Upper lobe of left lung (tissue), 4 donors: ENCODE measurements at regions not wholly inside any gene's neighbourhood (a gene's known extent, or its start where the extent isn't known, plus 50 kb on each side); places are given as distances from the start of the nearest gene placed in this dataset.

ENCODE experiments used
- EP300 ChIP-seq, 4 donors: sonication (generic); formaldehyde crosslinking; IDR thresholded peaks; one replicate each; pipeline ENCODE4 v1.5.1; 2017; ENCODE audit warnings: antibody characterized with exemption in 4 of 4, control low read depth in 2 of 4
- POLR2A ChIP-seq, 4 donors: fragments of 450-650 bp; IDR thresholded peaks; one replicate each; pipeline ENCODE4 v1.5.1; 2016 to 2017; ENCODE audit warnings: antibody characterized with exemption in 4 of 4, mild to moderate bottlenecking in 2 of 4
- POLR2AphosphoS5 ChIP-seq, 2 donors: sonication (generic); formaldehyde crosslinking; IDR thresholded peaks; one replicate each; pipeline ENCODE4 v1.5.1; 2017; ENCODE audit warnings: antibody characterized with exemption in 2 of 2
- TF ChIP-seq, protein P1 (sequence below), 6 experiments: fragments of 450-650 bp in 4 of 6; fragments of 200-600 bp in 2 of 6; sonication (generic) in 2 of 6; IDR thresholded peaks; one replicate each; pipeline ENCODE4 v1.5.1; 2016 to 2019; ENCODE audit warnings: antibody characterized with exemption in 6 of 6

DNA sequence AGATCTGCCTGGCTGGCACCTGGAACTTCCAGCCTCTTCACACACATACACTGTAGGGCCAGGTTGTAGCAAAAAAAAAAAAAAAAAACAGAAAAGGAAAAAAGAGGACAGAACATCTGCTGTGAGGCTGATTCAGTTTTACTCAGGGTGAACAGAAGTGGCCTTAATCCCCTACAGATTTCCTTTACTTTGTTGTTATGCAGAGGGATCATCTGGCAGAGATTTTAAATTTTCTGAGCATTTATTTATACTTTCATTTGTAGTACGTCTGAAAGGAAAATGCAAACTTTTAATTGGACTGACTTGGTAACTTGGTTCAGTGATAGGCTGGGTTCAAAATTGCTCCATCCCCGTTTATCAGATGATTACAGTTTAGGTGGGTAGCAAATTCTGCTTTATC, 50.8 kb upstream of the PRICKLE1 start:
- no peak for TF ChIP-seq POLR2AphosphoS5 (IDR thresholded peaks at IDR 0.05)
- TF ChIP-seq, protein P1, sequence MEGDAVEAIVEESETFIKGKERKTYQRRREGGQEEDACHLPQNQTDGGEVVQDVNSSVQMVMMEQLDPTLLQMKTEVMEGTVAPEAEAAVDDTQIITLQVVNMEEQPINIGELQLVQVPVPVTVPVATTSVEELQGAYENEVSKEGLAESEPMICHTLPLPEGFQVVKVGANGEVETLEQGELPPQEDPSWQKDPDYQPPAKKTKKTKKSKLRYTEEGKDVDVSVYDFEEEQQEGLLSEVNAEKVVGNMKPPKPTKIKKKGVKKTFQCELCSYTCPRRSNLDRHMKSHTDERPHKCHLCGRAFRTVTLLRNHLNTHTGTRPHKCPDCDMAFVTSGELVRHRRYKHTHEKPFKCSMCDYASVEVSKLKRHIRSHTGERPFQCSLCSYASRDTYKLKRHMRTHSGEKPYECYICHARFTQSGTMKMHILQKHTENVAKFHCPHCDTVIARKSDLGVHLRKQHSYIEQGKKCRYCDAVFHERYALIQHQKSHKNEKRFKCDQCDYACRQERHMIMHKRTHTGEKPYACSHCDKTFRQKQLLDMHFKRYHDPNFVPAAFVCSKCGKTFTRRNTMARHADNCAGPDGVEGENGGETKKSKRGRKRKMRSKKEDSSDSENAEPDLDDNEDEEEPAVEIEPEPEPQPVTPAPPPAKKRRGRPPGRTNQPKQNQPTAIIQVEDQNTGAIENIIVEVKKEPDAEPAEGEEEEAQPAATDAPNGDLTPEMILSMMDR (IDR thresholded peaks at IDR 0.05): no peak
- TF ChIP-seq POLR2A (IDR thresholded peaks at IDR 0.05): no peak
- TF ChIP-seq EP300 (IDR thresholded peaks at IDR 0.05): no peak
